ENCODE measurements at regions not wholly inside any gene's neighbourhood (a gene's known extent, or its start where the extent isn't known, plus 50 kb on each side); places are given as distances from the start of the nearest gene placed in this dataset.

- no peak for TF ChIP-seq ZFP3 (CRISPR knock-in tag; IDR thresholded peaks at IDR 0.05)
- no peak for TF ChIP-seq TCF4 (CRISPR knock-in tag; IDR thresholded peaks at IDR 0.05; ENCODE audit: borderline replicate concordance)
- TF ChIP-seq CREB5 (CRISPR knock-in tag; IDR thresholded peaks at IDR 0.05; ENCODE audit: low read depth) = no peak
- TF ChIP-seq GLIS3 (CRISPR knock-in tag; IDR thresholded peaks at IDR 0.05) = no peak
- no peak for TF ChIP-seq ISL1 (CRISPR knock-in tag; IDR thresholded peaks at IDR 0.05)
- TF ChIP-seq ARNTL (CRISPR knock-in tag; IDR thresholded peaks at IDR 0.05; ENCODE audit: borderline replicate concordance, low read depth) = no peak
- TF ChIP-seq ESRRG (CRISPR knock-in tag; IDR thresholded peaks at IDR 0.05) = no peak
- TF ChIP-seq PPARA (CRISPR knock-in tag; IDR thresholded peaks at IDR 0.05; ENCODE audit: borderline replicate concordance) = no peak
- no peak for TF ChIP-seq OSR1 (CRISPR knock-in tag; IDR thresholded peaks at IDR 0.05)
- no peak for TF ChIP-seq CSRNP3 (CRISPR knock-in tag; IDR thresholded peaks at IDR 0.05)
These were observed 436.5 kb downstream of the SIPA1L2 start for GRCh38 chr1:232193451-232193783.
